HG02840 (cell line): ENCODE measurements at regions not wholly inside any gene's neighbourhood (a gene's known extent, or its start where the extent isn't known, plus 50 kb on each side); places are given as distances from the start of the nearest gene placed in this dataset.

ENCODE experiments used
- ATAC-seq: cut with Tn5 transposase; IDR thresholded peaks from one replicate; pipeline ENCODE4 v1.9.1; 2021; ENCODE audit warnings: mild to moderate bottlenecking, moderate library complexity, moderate number of reproducible peaks; ENCODE audit not compliant: unreplicated experiment, low FRiP score

DNA sequence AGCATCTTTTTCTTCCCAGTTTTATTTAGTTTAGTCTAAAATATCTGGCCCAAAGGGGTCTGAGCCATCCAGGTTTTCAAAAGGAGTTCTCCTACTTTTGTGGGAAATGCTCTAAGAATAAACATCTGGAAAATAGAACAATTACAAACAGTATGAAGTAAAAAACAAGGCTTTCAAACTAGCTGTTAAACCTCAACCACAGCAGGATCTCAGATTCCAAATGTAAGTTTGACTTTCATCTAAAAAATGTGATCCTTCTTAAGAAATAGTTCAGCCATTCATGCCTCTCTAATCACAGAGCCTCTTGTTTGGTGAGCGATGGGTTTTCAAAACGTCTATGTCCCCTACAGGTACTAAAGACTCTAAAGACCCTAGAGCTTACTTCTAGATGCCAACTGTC lies 413.5 kb downstream of the DUSP10 start:
- no peak for ATAC-seq

DNA sequence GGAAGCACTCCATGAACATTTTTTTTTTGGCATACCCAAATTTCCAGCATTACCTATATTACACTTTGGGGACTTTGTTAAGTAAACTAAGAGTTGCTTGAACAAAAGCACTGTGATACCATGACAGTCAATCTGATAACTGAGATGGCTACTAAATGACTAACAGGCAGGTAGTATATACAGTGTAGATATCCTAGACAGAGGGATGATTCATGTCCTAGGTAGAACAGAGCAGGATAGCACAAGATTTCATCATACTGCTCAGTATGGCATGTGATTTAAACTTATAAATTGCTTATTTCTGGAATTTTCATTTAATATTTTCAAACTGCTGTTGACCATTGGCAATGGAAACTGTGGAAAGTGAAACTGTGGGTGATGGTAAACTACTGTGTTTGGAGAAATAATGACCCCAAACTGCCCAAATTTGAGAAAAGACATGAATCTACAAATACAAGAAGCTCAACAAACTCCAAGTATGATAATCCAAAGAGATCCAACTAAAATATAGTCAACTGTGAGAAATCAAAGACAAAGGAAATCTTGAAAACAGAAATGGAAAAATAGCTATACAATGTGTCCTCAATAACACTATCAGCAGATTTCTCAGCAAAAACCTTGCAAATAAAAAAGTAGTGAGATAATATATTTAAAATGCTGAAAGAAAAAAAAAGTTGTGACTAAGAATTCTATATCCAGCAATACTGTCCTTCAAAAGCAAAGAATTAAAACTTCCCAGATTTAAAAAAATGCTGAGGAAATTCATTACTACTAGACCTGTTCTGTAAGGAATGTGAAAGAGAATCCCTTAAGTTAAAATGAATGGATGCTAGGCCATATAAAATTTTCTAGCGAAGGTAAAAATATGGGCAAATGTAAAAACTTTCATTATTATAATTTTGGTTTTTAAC lies 410.4 kb downstream of the DUSP10 start:
- ATAC-seq, result no peak

DNA sequence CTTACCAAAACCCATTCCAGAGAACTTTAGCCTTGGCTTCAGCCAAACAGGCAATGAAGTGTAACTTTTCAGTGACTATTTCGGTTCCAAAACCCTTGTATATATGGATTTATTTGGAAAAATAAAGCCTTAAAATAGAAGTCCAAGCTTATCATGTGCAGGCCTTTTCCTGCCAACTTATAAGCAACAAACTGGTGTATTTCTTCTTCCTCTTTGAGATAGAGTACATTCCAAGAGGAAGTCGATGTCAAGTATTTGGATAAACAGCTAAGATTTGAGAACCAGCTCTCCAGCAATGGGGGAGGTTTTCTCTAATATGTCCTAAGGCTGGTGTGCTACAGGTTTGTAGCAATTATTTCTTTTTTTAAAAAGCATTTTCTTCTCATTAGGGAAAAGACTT lies 407.8 kb downstream of the DUSP10 start:
- ATAC-seq, result no peak

DNA sequence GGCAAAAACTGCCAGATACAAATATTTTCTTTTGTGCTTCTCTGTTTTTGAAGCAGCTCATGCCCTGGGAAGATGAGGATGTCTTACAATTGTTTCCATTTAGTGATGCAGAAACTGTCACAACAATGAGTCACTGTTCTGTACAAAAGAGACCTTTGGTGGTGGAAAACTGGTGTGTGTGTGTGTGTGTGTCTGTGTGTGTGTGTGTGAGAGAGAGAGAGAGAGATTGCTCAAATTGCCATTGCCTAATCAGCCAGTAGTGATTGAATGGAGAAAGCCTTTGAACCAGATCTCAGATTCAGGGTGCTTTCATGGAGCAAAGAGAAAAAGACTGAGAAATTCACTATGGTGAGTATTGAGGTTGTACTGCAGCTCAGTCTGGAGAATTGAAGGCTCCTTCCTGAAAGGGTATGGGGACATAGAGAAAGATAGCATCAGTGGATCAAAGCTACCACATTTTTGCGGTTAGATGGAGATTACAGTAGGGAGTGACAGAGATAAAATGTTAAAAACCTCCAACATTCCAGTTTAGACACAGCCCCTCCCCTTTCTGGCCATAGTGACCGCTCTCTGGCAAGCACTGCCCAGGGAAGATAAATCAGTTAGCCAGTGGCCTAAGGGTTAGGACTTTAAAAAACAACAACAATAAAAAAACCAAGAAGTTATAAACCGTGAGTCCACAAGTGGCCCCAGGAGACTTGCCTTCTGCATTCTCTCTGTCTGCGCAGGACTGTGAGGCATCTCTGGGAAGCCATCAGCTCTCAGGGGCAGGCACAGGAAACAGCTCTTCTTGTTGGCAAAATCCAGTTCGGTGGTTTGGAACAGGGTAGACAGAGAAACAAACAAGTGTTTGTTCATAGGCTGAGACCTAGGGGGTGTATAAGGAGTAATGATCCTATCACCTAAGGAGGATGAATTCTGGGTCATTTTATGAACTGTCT lies 406.5 kb downstream of the DUSP10 start:
- ATAC-seq, result no peak

DNA sequence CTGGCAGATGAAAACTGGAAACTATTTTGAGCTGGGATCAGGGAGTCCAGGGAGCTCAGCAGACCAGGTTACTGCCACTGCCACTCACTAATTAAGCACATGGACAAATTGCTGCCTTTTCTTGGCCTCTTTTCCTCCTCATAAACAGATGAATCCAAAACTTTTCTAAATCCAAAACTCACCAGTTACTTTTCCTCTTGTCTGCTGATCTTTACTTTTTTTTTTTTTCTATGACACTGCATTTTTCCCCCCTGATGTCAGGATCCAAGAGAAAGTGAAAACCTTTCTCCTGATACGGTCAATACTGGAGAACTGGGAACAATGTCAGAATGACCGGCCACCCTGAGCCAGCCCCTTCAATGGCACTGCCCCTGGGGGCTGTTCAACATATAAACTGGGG lies 405.8 kb downstream of the DUSP10 start:
- no peak for ATAC-seq

DNA sequence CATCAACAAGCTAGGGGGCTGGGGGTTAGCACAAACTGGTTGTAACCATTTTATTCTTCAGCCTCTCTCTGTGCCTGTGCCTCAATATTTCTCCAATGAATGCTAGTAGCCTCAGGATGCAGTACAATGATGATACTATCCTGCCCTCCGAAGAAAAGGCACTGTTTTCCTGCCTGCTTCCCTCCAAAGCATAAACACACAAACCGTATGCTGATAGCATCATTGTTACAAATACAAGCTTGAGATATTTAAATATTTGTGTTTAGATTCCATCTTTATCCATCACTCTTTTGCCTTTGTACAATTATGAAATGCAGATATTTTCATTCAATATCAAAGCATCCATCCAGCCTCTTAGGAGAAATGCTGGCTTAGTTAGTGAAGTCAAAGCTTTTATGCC lies 404.8 kb downstream of the DUSP10 start:
- no peak for ATAC-seq

DNA sequence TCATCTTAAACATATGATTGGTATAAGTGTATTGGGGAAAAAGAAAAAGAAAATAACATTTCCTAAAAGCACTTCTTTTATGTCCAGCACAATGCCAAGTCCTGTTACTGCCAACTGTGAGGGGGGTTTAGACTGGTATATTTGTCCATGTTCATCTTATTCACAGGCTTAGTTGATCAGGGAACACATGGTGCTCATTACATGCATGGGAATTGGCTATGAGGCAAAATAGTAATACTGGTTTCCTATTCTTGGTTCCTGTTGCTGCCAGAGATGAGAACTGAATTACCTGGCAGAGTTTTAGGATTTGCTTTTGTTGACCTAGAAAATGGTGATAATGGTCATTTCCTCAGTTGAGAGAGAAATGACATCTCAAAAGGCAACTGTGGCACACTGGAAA lies 398.8 kb downstream of the DUSP10 start:
- ATAC-seq, result no peak

DNA sequence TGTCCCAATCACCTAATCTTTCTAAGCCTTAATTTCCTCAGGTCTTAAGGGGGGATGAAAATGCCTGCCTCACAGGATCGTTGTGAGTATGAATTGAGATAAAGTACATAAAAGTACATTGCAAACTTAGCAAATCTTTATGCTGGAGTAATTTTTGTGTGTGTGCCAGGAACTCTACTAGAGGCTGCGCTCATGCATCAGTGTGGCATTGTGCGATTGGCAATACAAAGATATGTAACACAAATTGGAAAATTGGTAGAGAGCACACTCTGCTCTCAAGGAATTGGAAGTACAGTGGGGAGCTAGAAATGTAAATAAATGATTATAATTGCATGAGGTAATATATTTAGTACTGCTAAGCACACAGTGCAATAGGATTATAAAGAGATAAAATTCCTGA lies 398.3 kb downstream of the DUSP10 start:
- no peak for ATAC-seq

DNA sequence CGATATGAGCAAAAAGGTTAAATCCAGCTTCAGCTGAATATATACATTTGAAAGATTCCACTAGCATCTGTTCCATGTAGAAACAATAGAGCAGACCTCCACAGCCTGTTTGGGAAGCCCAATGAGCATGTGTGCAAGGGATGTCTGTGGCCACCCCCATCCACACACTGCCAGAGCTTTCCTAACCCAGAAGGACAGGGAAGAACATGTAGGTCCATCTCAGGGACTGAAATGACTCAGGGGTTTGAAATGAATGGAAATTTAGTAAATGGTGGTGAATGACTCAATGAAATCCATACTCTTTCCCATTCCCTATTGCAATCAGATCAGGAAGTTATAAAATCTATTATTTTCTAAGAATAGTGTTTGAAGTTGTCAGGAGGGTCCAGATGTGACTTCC lies 397.2 kb downstream of the DUSP10 start:
- no peak for ATAC-seq

DNA sequence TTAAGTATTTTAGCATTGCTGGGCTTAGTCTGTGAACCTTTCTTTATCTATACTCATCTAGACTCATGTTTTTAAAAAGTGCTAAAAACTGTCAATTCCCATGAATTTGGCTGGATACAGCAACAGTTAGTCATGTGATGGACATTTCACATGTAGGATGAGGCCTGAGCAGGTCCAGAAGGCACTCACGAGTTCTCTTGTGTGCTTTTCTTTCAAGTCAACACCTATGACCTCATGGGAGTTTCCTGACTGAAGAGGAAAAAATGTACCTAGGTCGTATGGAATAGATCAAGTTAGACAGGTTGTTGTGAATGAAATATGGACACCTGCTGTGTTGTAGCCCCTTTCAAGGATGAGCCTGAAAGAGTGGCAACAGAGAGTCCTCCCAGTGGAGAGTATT lies 394.2 kb downstream of the DUSP10 start:
- ATAC-seq, result no peak

DNA sequence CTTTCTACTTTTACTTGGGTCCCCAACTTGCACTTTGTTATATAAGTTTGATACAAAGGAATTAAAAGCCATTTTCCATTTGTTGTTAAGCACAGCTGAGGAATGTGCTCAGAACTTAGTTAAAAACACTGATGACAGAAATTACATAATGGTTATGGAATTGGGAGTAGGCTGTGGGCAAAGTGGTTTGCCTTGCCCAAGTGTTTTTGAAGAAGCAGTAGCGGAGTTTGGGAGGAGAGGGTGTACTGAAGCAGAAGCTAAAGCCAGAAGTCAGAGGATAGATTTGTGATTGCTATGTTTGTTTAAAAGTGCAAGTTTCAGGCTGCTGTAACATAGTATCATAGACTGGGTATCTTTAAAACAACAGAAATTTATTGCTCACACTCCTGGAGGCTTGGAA lies 391.8 kb downstream of the DUSP10 start:
- ATAC-seq, result no peak

DNA sequence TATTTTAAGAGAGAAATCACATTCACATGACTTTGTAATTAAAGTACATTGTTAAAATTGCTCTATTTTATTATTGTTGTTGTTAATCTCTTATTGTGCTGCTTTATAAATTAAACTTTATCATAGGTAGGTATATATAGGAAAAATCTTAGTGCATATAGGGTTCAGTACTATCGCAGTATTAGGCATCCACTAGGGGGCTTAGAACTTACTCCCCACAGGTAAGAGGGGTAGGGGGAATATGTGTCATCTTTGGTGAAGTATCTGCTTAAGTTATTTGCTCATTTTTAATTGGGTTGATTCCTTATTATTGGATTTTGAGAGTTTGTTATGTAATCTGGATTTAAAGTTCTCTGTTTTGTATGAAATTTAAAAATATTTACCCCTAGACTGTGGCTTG lies 385.2 kb downstream of the DUSP10 start:
- no peak for ATAC-seq

DNA sequence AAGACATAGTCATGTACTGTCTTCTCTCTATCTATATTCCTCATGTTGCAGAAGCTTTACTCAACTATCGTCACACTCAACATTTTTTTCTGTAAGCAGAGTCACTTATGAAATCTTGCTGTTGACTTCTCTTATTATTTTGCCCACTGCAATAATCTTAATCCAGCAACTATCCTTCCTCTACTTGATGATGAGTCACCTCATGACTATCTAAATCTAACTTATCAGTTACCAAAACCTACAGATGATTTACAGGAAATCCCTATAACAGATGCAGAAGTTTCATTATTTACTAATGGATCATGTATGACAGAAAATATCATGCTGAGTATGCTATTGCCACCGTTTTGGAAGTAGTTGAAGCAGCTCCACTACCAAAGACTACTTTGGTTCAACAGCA lies 378.9 kb downstream of the DUSP10 start:
- ATAC-seq, result no peak

DNA sequence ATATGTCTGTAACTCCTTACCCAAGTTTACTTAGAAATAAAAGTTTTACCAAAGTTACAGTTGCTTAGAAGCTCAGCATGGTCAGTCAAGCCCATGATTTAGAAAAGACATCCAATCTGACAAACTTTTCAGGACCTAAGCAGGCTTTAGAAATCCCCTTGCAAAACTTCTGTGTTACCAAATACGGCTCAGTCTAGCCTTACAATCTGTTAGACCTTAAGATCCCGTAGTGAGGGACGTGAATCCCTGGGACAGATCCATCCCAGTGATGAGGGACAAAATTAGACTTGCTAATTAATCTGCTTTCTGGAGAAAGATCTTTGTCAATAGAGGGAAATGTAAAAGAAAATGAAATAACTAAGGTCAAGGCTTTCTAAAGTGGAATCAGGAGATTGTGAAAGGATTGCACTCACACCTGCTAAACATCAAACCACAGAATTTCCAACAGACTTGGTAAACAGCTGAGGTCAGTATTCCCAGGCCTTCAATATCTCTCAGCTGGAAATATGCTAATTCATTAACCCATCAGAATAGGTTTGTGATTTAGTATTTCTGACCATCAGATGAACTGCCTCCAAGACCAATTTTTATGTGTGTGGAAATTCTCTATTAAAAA lies 375.3 kb downstream of the DUSP10 start:
- ATAC-seq, result no peak

DNA sequence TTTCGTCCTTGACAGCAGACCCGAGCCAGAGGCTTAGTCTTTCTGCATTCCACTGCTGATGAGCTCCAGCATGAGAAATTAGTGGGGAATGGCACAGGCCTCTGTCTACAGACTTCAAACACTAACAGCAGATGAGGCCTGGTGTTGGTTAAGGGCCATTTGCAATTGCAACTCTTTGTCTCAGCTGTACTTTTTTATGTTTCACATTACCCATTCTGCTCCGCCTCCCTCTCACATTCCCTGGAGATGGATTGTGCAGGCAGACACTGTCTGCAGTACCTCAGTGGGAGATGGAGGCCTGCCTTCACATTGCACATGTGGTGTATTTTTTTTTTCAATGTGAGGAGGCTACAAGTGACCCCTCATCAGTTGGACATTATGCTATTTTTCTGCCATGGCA lies 370.2 kb downstream of the DUSP10 start:
- no peak for ATAC-seq

DNA sequence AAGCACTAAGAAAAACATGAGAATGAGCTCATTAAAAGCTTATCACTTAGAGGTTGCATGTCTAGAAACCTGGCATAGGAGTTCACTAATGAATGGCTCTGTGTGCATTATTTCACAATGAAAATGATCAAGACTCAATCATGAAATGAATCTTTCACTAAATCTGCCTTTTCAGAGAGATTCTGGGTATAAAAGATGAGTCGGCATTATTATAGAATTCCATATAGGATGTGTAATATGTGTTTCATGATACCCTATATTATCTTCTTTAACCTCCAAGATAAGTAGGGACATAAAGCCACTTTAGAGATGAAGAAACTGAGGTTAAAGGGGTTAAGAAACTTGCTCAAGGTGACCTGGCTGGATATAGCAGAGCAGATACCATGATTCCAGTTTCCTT lies 368.1 kb downstream of the DUSP10 start:
- ATAC-seq, result no peak

DNA sequence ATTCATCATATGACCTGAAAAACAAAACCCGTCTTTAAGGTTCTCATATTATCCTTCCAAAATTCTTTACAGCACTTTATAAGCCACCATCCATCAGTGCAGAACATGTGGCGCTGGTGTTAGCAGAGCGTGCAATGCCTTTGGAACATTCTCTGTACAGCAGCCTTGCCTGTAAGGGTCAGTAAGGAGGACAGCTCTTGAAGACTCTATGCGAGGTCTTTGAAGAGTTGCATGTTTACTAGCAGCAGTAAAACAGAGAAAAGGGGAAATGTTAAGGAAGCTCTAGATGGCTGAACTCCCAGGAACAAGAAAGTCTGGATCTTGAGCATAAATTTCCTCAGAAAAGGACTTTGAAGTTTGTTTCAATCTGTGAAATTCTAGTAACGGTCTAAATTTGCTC lies 365.6 kb downstream of the DUSP10 start:
- ATAC-seq, result no peak

DNA sequence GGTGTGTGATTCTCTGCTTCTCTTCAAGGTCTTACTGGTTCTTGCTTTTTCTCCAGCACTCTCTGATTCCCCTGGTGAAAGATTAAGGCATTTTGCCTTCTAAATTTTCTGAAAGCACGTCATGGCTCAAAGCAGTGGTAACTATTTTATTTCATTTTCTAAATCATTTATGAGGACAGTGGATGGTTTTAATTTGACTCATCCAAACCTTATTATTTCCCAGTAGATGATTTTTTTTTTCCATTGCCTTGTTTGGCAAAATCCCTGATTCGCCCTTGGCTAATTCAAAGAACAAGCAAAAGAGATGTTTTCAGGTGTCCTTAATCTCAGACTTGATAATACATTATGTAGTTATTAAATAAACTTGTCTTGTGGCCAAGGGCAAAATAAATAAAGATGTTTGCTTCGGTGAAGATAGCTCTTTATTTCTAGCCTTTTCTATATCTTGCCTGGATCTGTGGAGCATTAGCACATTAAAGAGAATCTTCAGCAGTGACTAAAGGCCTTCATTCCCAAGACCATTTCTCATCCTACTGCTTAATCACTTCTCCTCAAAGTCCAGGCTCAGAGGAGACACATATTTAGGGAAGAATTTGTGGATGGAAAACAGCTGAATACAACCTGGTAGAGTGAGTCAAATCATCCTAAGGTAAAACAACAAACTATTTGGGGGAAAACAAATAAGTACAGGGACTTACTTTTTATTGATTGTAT lies 359.8 kb downstream of the DUSP10 start:
- ATAC-seq, result no peak

DNA sequence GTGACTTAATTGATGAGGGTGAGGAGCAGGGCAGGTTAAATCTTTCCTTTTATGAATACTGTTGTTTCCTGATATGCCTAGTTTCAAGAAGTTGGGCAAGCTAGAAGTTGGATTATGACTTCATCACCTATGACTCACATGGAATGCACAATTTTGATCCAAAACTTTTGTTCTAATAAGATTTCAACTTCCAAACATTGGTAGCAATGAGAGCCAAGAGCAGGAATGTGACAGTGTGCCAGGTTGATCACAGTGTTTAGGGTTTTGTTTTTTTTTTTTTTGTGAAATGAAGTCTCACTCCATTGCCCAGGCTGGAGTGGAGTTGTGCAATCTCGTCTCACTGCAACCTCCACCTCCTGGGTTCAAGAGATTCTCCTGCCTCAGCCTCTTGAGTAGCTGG lies 349.4 kb downstream of the DUSP10 start:
- no peak for ATAC-seq

DNA sequence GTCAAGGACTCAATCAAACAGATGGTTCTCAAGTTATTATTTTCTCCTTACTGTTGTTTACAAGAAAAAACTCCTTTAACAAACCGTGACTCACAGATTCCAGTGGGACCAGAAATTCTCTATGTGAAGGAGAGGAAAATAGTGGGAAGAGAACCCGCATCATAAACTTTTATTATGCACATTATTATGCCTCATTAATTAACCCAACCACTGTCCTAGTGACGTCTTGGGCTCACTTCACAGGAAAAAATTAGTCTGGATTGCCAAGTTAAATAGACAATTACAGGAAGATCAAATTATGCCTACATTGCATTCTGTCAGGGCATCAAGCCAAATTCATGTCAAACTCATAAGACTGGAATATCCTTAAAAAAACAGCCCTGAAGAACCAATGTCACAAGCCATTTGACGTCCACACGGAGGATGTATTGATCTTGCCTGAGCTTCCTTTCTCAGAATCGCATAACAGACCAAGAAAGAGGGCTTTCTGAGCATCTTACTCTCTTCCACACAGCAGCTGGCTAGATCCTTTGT lies 347.8 kb downstream of the DUSP10 start:
- ATAC-seq, result no peak
